ENCODE measurements at regions not wholly inside any gene's neighbourhood (a gene's known extent, or its start where the extent isn't known, plus 50 kb on each side); places are given as distances from the start of the nearest gene placed in this dataset.

DNA sequence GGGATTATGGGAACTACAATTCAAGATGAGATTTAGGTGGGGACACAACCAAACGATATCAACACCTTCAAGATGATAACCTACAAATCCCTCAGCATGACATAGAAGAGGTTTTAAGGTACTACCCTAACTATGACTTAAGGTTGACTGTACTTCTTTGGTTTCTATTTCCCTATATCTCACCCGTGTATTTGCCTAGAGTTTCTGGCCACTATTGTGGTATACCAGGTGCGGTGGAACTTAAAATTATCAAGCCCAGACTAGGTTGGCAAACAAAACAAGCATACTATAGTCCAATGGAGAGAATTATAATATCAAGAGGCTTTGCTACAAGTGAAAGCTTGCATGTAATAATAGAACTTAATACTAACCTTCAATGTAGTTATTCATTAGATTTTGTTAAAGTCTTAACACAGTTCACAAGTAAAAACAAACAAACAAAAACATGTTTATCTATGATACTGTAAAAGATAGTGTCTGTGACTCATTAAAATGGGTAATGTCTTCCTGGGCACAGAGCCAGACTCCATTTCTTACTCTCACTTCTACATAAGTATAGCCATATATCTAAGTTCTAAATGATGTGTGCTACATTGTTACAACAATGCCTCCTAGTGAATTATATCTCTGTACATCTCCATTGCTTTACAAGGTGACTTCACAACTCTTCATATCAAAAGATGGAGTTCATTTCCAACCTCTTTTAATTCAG is 479.1 kb downstream of the ZBBX start:
- Mint-ChIP-seq H3K4me3 (ENCODE audit: unreplicated experiment) (no peak overlapping the region), H3K27me3 (ENCODE audit: insufficient read depth, unreplicated experiment) (no peaks in the 10 kb centered on the region), H3K27ac (ENCODE audit: low read depth, unreplicated experiment) (no peak overlapping the region), H3K9me3 (ENCODE audit: unreplicated experiment) (no peaks in the 10 kb centered on the region), H3K4me1 (ENCODE audit: insufficient read depth, unreplicated experiment) (peaks cover 7% of the 10 kb centered on the region), H3K36me3 (ENCODE audit: insufficient read depth, unreplicated experiment) (no peaks in the 10 kb centered on the region)
- intact Hi-C loops (cut with micrococcal nuclease): no loop called here
- peak; percentile 25 for DNase-seq (ENCODE audit: unreplicated experiment)
- CTCF ChIA-PET: interaction anchor here (0.9 to 1.4 kb wide), 3 partner anchors 28 to 891 kb away, joined by 3 to 5 read pairs (median 5); no protein-coding TSS in a partner anchor
- POLR2A ChIA-PET: interaction anchor here (0.6 kb wide), 1 partner anchor 1281 kb away, joined by 3 read pairs; no protein-coding TSS in a partner anchor
- TF ChIP-seq, protein P1, sequence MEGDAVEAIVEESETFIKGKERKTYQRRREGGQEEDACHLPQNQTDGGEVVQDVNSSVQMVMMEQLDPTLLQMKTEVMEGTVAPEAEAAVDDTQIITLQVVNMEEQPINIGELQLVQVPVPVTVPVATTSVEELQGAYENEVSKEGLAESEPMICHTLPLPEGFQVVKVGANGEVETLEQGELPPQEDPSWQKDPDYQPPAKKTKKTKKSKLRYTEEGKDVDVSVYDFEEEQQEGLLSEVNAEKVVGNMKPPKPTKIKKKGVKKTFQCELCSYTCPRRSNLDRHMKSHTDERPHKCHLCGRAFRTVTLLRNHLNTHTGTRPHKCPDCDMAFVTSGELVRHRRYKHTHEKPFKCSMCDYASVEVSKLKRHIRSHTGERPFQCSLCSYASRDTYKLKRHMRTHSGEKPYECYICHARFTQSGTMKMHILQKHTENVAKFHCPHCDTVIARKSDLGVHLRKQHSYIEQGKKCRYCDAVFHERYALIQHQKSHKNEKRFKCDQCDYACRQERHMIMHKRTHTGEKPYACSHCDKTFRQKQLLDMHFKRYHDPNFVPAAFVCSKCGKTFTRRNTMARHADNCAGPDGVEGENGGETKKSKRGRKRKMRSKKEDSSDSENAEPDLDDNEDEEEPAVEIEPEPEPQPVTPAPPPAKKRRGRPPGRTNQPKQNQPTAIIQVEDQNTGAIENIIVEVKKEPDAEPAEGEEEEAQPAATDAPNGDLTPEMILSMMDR (IDR thresholded peaks at IDR 0.05; ENCODE audit: unreplicated experiment): no peak
- BruUV-seq (replicated peaks): no TSS peak

DNA sequence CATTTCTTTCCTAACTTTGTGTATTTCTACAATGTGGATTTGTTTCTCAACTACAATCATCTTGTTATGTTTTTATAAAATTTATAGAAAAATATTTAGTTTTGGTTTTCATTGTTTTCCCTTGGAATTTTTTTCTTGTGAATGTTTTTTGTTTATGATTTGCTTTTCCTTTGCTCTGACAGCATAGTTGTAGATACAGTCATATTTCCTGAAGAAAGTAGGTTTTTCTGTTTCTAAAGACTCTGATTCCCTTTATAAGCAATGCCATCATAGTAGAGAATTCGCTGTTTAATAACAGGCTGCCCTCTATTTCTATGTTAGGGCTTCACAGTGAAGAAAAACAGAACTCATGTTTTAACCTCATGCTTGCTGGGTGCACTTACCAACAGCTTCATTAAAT is 482.3 kb downstream of the ZBBX start:
- Mint-ChIP-seq H3K27ac (ENCODE audit: low read depth, unreplicated experiment) (no peak overlapping the region), H3K4me1 (ENCODE audit: insufficient read depth, unreplicated experiment) (peaks cover 7% of the 10 kb centered on the region), H3K4me3 (ENCODE audit: unreplicated experiment) (no peak overlapping the region), H3K27me3 (ENCODE audit: insufficient read depth, unreplicated experiment) (no peaks in the 10 kb centered on the region), H3K36me3 (ENCODE audit: insufficient read depth, unreplicated experiment) (no peaks in the 10 kb centered on the region), H3K9me3 (ENCODE audit: unreplicated experiment) (no peaks in the 10 kb centered on the region)
- ChIA-PET POLR2A (no interaction called here), CTCF (no interaction called here)
- no TSS peak for BruUV-seq (replicated peaks)
- peak; percentile 10 for DNase-seq (ENCODE audit: unreplicated experiment)
- TF ChIP-seq, protein P1 (IDR thresholded peaks at IDR 0.05; ENCODE audit: unreplicated experiment): no peak
- intact Hi-C loops (cut with micrococcal nuclease): no loop called here

DNA sequence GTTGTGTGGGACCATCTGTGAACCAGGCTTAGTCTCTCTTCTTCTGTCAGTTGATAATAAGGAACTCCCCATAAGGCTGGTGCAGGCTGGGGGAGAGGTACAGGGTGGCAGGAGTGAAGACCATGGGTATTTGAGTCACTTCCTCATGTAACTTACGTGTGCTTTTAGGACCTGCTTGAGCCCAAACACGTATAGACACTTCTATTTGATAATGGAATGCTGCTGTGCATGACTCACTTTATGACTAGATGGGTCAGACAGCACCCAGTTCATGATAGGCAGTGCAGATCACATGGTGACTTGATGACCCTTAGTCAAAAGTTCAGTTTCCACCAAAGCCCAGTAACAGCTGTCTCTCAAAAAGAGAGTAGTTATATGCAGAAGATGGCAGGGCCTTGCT is 490.9 kb downstream of the ZBBX start:
- no peaks in the 10 kb centered on the region for H3K36me3 Mint-ChIP-seq (ENCODE audit: insufficient read depth, unreplicated experiment)
- no TSS peak for BruUV-seq (replicated peaks)
- TF ChIP-seq, protein P1 (IDR thresholded peaks at IDR 0.05; ENCODE audit: unreplicated experiment): no peak
- H3K4me1 Mint-ChIP-seq (ENCODE audit: insufficient read depth, unreplicated experiment): no peaks in the 10 kb centered on the region
- CTCF ChIA-PET: no interaction called here
- intact Hi-C loops (cut with micrococcal nuclease): no loop called here
- H3K27ac Mint-ChIP-seq (ENCODE audit: low read depth, unreplicated experiment): no peak overlapping the region
- H3K9me3 Mint-ChIP-seq (ENCODE audit: unreplicated experiment): no peaks in the 10 kb centered on the region
- POLR2A ChIA-PET: interaction anchor here (0.6 kb wide), 2 partner anchors 27 to 77 kb away, joined by 3 read pairs; no protein-coding TSS in a partner anchor
- H3K4me3 Mint-ChIP-seq (ENCODE audit: unreplicated experiment): no peak overlapping the region
- H3K27me3 Mint-ChIP-seq (ENCODE audit: insufficient read depth, unreplicated experiment): no peaks in the 10 kb centered on the region
- DNase-seq (ENCODE audit: unreplicated experiment): no peak

DNA sequence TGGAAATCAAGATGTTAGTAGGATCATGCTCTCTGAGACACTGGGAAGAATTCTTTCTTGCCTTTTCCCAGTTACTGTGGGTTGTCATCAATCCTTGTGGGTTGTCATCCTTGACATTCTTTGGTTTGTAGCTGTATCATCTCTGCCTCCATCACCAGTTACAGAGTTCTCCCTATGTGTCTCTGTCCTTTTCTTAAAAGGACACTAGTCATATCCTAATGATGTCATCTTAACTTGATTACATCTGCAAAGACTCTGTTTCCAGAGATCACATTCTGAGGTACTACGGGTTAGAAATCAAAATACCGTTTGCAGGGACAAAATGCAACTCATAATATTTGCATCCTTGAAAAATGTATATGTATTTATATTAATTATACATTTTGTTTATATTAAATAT is 500.4 kb downstream of the ZBBX start:
- Mint-ChIP-seq H3K27ac (ENCODE audit: low read depth, unreplicated experiment) (no peak overlapping the region), H3K36me3 (ENCODE audit: insufficient read depth, unreplicated experiment) (no peaks in the 10 kb centered on the region), H3K27me3 (ENCODE audit: insufficient read depth, unreplicated experiment) (no peaks in the 10 kb centered on the region), H3K4me3 (ENCODE audit: unreplicated experiment) (no peak overlapping the region), H3K4me1 (ENCODE audit: insufficient read depth, unreplicated experiment) (no peaks in the 10 kb centered on the region), H3K9me3 (ENCODE audit: unreplicated experiment) (peaks cover 15% of the 10 kb centered on the region)
- intact Hi-C loops (cut with micrococcal nuclease): no loop called here
- TF ChIP-seq, protein P1 (IDR thresholded peaks at IDR 0.05; ENCODE audit: unreplicated experiment): no peak
- DNase-seq (ENCODE audit: unreplicated experiment): no peak
- ChIA-PET CTCF (no interaction called here), POLR2A (no interaction called here)
- BruUV-seq (replicated peaks): no TSS peak
